ENCODE measurements at regions not wholly inside any gene's neighbourhood (a gene's known extent, or its start where the extent isn't known, plus 50 kb on each side); places are given as distances from the start of the nearest gene placed in this dataset.
A peak's percentile ranks its signal among the peaks of the same experiment; 100 is the strongest.

- no peak overlapping the region for H2BK5ac ChIP-seq (ENCODE audit: low read depth, low read length, poor library complexity, severe bottlenecking)
- H3K4me2 ChIP-seq (ENCODE audit: low read length, poor library complexity, severe bottlenecking): no peak overlapping the region
- no peak overlapping the region for H4K8ac ChIP-seq (ENCODE audit: low read length)
- no peak overlapping the region for H2AFZ ChIP-seq (ENCODE audit: low read depth, low read length)
- H3K36me3 ChIP-seq (ENCODE audit: control insufficient read depth in 1 of 2, insufficient read depth in 2 of 2, low read depth in 1 of 2, low read length in 2 of 2): no peaks in the 10 kb centered on the region
- no peak for DNase-seq
- H4K91ac ChIP-seq (ENCODE audit: low read length): no peak overlapping the region
- H2BK15ac ChIP-seq (ENCODE audit: low read depth, poor library complexity, severe bottlenecking): no peak overlapping the region
- no peak overlapping the region for H3K9ac ChIP-seq (ENCODE audit: low read length)
- H3K4me1 ChIP-seq (ENCODE audit: control insufficient read depth, insufficient read depth, low read depth, low read length): no peaks in the 10 kb centered on the region
- H3K14ac ChIP-seq (ENCODE audit: low read length in 2 of 2): no peak overlapping the region
- no peak overlapping the region for H3K4me3 ChIP-seq (ENCODE audit: insufficient read depth in 1 of 2, low read depth in 1 of 2, low read length in 2 of 2)
- no peak overlapping the region for H2BK120ac ChIP-seq (ENCODE audit: low read depth, low read length)
- H3K27me3 ChIP-seq (ENCODE audit: control insufficient read depth in 1 of 2, insufficient read depth in 1 of 2, low read length in 2 of 2): no peaks in the 10 kb centered on the region
- H2BK12ac ChIP-seq (ENCODE audit: low read length in 2 of 2): no peak overlapping the region
- no peak overlapping the region for H3K23ac ChIP-seq (ENCODE audit: low read length in 2 of 2)
- no peaks in the 10 kb centered on the region for H3K9me3 ChIP-seq (ENCODE audit: control insufficient read depth, low read length)
- no peaks in the 10 kb centered on the region for H3K79me1 ChIP-seq (replicated peaks; ENCODE audit: low read length, poor library complexity, severe bottlenecking)
- no peak overlapping the region for H3K27ac ChIP-seq (ENCODE audit: low read length, poor library complexity, severe bottlenecking)
- H3K4ac ChIP-seq (ENCODE audit: low read depth in 1 of 2, low read length in 2 of 2): no peak overlapping the region
- H3K18ac ChIP-seq (ENCODE audit: low read depth in 1 of 2, low read length in 2 of 2): no peak overlapping the region
- WGBS: 89% methylated on average over 1 of the region's 2 CpGs
- H2AK5ac ChIP-seq (ENCODE audit: low read length, severe bottlenecking): no peak overlapping the region
Observed at GRCh38 chr18:44324361-44324760, 356.3 kb upstream of the SETBP1 start.

GRCh38 chr18:44325903-44326635 is 354.6 kb upstream of the SETBP1 start:
- Histone ChIP-seq H3K27me3 (ENCODE audit: control insufficient read depth in 1 of 2, insufficient read depth in 1 of 2, low read length in 2 of 2) (no peaks in the 10 kb centered on the region), H3K4me3 (ENCODE audit: insufficient read depth in 1 of 2, low read depth in 1 of 2, low read length in 2 of 2) (no peak overlapping the region), H3K23ac (ENCODE audit: low read length in 2 of 2) (no peak overlapping the region), H3K14ac (ENCODE audit: low read length in 2 of 2) (no peak overlapping the region), H3K9ac (ENCODE audit: low read length) (no peak overlapping the region), H2AK5ac (ENCODE audit: low read length, severe bottlenecking) (no peak overlapping the region), H2BK15ac (ENCODE audit: low read depth, poor library complexity, severe bottlenecking) (no peak overlapping the region), H3K36me3 (ENCODE audit: control insufficient read depth in 1 of 2, insufficient read depth in 2 of 2, low read depth in 1 of 2, low read length in 2 of 2) (no peaks in the 10 kb centered on the region), H2BK12ac (ENCODE audit: low read length in 2 of 2) (no peak overlapping the region), H3K9me3 (ENCODE audit: control insufficient read depth, low read length) (no peaks in the 10 kb centered on the region), H4K91ac (ENCODE audit: low read length) (no peak overlapping the region), H3K79me1 (replicated peaks; ENCODE audit: low read length, poor library complexity, severe bottlenecking) (no peaks in the 10 kb centered on the region), H3K4me1 (ENCODE audit: control insufficient read depth, insufficient read depth, low read depth, low read length) (no peaks in the 10 kb centered on the region), H2BK120ac (ENCODE audit: low read depth, low read length) (no peak overlapping the region), H2AFZ (ENCODE audit: low read depth, low read length) (no peak overlapping the region), H3K4ac (ENCODE audit: low read depth in 1 of 2, low read length in 2 of 2) (no peak overlapping the region), H3K4me2 (ENCODE audit: low read length, poor library complexity, severe bottlenecking) (no peak overlapping the region), H3K18ac (ENCODE audit: low read depth in 1 of 2, low read length in 2 of 2) (no peak overlapping the region), H3K27ac (ENCODE audit: low read length, poor library complexity, severe bottlenecking) (no peak overlapping the region), H4K8ac (ENCODE audit: low read length) (no peak overlapping the region), H2BK5ac (ENCODE audit: low read depth, low read length, poor library complexity, severe bottlenecking) (no peak overlapping the region)
- WGBS: 43% methylated on average over 3 of the region's 4 CpGs
- DNase-seq: peak; percentile 57

GRCh38 chr18:44331656-44332570 is 348.8 kb upstream of the SETBP1 start:
- no peak for DNase-seq
- Histone ChIP-seq H2BK120ac (ENCODE audit: low read depth, low read length) (no peak overlapping the region), H3K27ac (ENCODE audit: low read length, poor library complexity, severe bottlenecking) (no peak overlapping the region), H2BK15ac (ENCODE audit: low read depth, poor library complexity, severe bottlenecking) (no peak overlapping the region), H3K9me3 (ENCODE audit: control insufficient read depth, low read length) (peaks cover 2% of the 10 kb centered on the region), H3K23ac (ENCODE audit: low read length in 2 of 2) (no peak overlapping the region), H2BK5ac (ENCODE audit: low read depth, low read length, poor library complexity, severe bottlenecking) (no peak overlapping the region), H2BK12ac (ENCODE audit: low read length in 2 of 2) (no peak overlapping the region), H3K4me3 (ENCODE audit: insufficient read depth in 1 of 2, low read depth in 1 of 2, low read length in 2 of 2) (no peak overlapping the region), H3K79me1 (replicated peaks; ENCODE audit: low read length, poor library complexity, severe bottlenecking) (no peaks in the 10 kb centered on the region), H3K9ac (ENCODE audit: low read length) (no peak overlapping the region), H3K14ac (ENCODE audit: low read length in 2 of 2) (no peak overlapping the region), H4K8ac (ENCODE audit: low read length) (no peak overlapping the region), H2AK5ac (ENCODE audit: low read length, severe bottlenecking) (no peak overlapping the region), H3K4me2 (ENCODE audit: low read length, poor library complexity, severe bottlenecking) (no peak overlapping the region), H3K18ac (ENCODE audit: low read depth in 1 of 2, low read length in 2 of 2) (no peak overlapping the region), H4K91ac (ENCODE audit: low read length) (no peak overlapping the region), H3K4ac (ENCODE audit: low read depth in 1 of 2, low read length in 2 of 2) (no peak overlapping the region), H3K4me1 (ENCODE audit: control insufficient read depth, insufficient read depth, low read depth, low read length) (no peaks in the 10 kb centered on the region), H3K27me3 (ENCODE audit: control insufficient read depth in 1 of 2, insufficient read depth in 1 of 2, low read length in 2 of 2) (no peaks in the 10 kb centered on the region), H2AFZ (ENCODE audit: low read depth, low read length) (no peak overlapping the region), H3K36me3 (ENCODE audit: control insufficient read depth in 1 of 2, insufficient read depth in 2 of 2, low read depth in 1 of 2, low read length in 2 of 2) (no peaks in the 10 kb centered on the region)
- 97% methylated on average over 4 of the region's 6 CpGs for WGBS

GRCh38 chr18:44341759-44342158 is 338.9 kb upstream of the SETBP1 start:
- no peak overlapping the region for H3K14ac ChIP-seq (ENCODE audit: low read length in 2 of 2)
- H3K4me1 ChIP-seq (ENCODE audit: control insufficient read depth, insufficient read depth, low read depth, low read length): peaks cover 2% of the 10 kb centered on the region
- no peak overlapping the region for H3K18ac ChIP-seq (ENCODE audit: low read depth in 1 of 2, low read length in 2 of 2)
- H3K79me1 ChIP-seq (replicated peaks; ENCODE audit: low read length, poor library complexity, severe bottlenecking): no peaks in the 10 kb centered on the region
- H2AK5ac ChIP-seq (ENCODE audit: low read length, severe bottlenecking): no peak overlapping the region
- H2BK5ac ChIP-seq (ENCODE audit: low read depth, low read length, poor library complexity, severe bottlenecking): no peak overlapping the region
- no peak for DNase-seq
- no peak overlapping the region for H2BK120ac ChIP-seq (ENCODE audit: low read depth, low read length)
- WGBS: 81% methylated on average over 1 of the region's 1 CpG
- H2AFZ ChIP-seq (ENCODE audit: low read depth, low read length): no peak overlapping the region
- no peak overlapping the region for H2BK15ac ChIP-seq (ENCODE audit: low read depth, poor library complexity, severe bottlenecking)
- H4K91ac ChIP-seq (ENCODE audit: low read length): no peak overlapping the region
- no peak overlapping the region for H2BK12ac ChIP-seq (ENCODE audit: low read length in 2 of 2)
- H3K9ac ChIP-seq (ENCODE audit: low read length): no peak overlapping the region
- no peaks in the 10 kb centered on the region for H3K27me3 ChIP-seq (ENCODE audit: control insufficient read depth in 1 of 2, insufficient read depth in 1 of 2, low read length in 2 of 2)
- peak overlapping the region in 1 of 2 experiments; percentile 42 for H3K4me3 ChIP-seq (ENCODE audit: insufficient read depth in 1 of 2, low read depth in 1 of 2, low read length in 2 of 2)
- peaks cover 27% of the 10 kb centered on the region for H3K9me3 ChIP-seq (ENCODE audit: control insufficient read depth, low read length)
- H3K4ac ChIP-seq (ENCODE audit: low read depth in 1 of 2, low read length in 2 of 2): no peak overlapping the region
- no peak overlapping the region for H3K23ac ChIP-seq (ENCODE audit: low read length in 2 of 2)
- H3K4me2 ChIP-seq (ENCODE audit: low read length, poor library complexity, severe bottlenecking): no peak overlapping the region
- H3K27ac ChIP-seq (ENCODE audit: low read length, poor library complexity, severe bottlenecking): no peak overlapping the region
- H4K8ac ChIP-seq (ENCODE audit: low read length): no peak overlapping the region
- H3K36me3 ChIP-seq (ENCODE audit: control insufficient read depth in 1 of 2, insufficient read depth in 2 of 2, low read depth in 1 of 2, low read length in 2 of 2): no peaks in the 10 kb centered on the region
